ENCODE measurements at regions not wholly inside any gene's neighbourhood (a gene's known extent, or its start where the extent isn't known, plus 50 kb on each side); places are given as distances from the start of the nearest gene placed in this dataset.

DNA sequence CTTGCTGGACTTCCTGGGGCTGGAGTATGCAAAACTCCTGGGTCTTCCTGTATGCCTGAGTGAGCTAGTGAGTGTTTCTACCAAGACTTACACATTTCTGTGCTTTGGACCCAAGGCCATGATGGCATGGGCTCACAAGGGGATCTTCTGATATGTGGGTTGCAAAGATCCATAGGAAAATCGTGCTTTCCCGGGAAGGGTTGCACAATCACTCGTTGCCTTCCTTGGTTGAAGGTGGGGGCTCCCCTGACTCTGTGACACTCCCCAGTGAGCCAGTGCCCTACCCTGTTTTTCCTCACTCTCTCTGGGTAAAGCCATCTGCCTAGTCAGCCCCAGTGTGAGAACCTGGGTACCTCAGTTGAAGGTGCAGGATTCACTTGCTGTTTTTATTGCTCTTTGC is 114.0 kb upstream of the CCDC179 start:
- 86 to 87% methylated on average over 3 of the region's 3 CpGs for WGBS, 2 donors
- H3K9me3 ChIP-seq: peaks cover 0 to 8% (median 0%) of the 10 kb centered on the region in 3 donors
- no peak overlapping the region for H3K4me3 ChIP-seq
- no peak overlapping the region for H3K27ac ChIP-seq
- intact Hi-C loops (cut with DNase I): no loop called here
- no peaks in the 10 kb centered on the region for H3K36me3 ChIP-seq
- no peaks in the 10 kb centered on the region for H3K27me3 ChIP-seq
- DNase-seq: no peak
- no peak for TF ChIP-seq POLR2A (IDR thresholded peaks at IDR 0.05)
- TF ChIP-seq, protein P1, sequence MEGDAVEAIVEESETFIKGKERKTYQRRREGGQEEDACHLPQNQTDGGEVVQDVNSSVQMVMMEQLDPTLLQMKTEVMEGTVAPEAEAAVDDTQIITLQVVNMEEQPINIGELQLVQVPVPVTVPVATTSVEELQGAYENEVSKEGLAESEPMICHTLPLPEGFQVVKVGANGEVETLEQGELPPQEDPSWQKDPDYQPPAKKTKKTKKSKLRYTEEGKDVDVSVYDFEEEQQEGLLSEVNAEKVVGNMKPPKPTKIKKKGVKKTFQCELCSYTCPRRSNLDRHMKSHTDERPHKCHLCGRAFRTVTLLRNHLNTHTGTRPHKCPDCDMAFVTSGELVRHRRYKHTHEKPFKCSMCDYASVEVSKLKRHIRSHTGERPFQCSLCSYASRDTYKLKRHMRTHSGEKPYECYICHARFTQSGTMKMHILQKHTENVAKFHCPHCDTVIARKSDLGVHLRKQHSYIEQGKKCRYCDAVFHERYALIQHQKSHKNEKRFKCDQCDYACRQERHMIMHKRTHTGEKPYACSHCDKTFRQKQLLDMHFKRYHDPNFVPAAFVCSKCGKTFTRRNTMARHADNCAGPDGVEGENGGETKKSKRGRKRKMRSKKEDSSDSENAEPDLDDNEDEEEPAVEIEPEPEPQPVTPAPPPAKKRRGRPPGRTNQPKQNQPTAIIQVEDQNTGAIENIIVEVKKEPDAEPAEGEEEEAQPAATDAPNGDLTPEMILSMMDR (IDR thresholded peaks at IDR 0.05): no peak
- no peaks in the 10 kb centered on the region for H3K4me1 ChIP-seq

DNA sequence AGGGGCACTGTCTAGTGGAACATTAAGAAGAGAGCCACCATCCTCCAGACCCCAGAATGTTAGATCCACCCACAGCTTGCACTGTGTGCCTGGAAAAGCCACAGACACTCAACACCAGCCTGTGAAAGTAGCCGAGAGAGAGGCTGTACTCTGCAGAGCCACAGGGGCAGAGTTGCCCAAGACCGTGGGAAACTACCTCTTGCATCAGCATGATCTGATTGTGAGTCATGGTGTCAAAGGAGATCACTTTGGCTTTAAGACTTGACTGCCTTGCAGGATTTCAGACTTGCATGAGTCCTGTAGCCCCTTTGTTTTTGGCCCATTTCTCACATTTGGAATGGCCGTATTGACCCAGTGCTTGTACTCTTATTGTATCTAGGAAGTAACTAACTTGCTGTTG is 115.9 kb upstream of the CCDC179 start:
- no peak for DNase-seq
- no peaks in the 10 kb centered on the region for H3K27me3 ChIP-seq
- TF ChIP-seq POLR2A (IDR thresholded peaks at IDR 0.05): no peak
- TF ChIP-seq, protein P1 (IDR thresholded peaks at IDR 0.05): no peak
- H3K4me1 ChIP-seq: no peaks in the 10 kb centered on the region
- intact Hi-C loops (cut with DNase I): no loop called here
- H3K36me3 ChIP-seq: no peaks in the 10 kb centered on the region
- H3K27ac ChIP-seq: no peak overlapping the region
- WGBS, 2 donors: 20 to 62% methylated on average over 1 to 3 of the region's 3 CpGs
- peaks cover 0 to 8% (median 6%) of the 10 kb centered on the region in 3 donors for H3K9me3 ChIP-seq
- no peak overlapping the region for H3K4me3 ChIP-seq

DNA sequence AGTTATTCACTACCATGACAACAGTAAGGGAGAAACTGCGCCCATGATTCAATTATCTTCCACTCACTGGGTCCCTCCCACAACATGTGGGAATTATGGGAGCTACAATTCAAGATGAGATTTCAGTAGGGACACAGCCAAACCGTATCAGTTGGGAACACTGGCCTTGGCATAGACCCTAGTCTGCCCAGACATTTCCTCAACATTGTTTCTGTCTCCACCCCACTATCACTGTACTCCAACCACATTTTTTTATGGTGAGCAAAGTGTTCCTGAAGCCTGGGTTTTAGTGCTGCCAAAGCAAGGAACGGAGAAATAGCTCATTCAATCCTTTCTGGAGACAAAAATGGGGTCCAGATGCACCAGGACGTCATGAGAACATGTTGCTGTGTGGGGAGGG is 122.6 kb upstream of the CCDC179 start:
- no peak overlapping the region for H3K4me3 ChIP-seq
- H3K4me1 ChIP-seq: no peaks in the 10 kb centered on the region
- H3K36me3 ChIP-seq: no peaks in the 10 kb centered on the region
- no peak overlapping the region for H3K27ac ChIP-seq
- intact Hi-C loops (cut with DNase I): no loop called here
- DNase-seq: no peak
- WGBS, 2 donors: 45 to 46% methylated on average over 3 to 4 of the region's 4 CpGs
- TF ChIP-seq POLR2A (IDR thresholded peaks at IDR 0.05): no peak
- TF ChIP-seq, protein P1 (IDR thresholded peaks at IDR 0.05): no peak
- H3K27me3 ChIP-seq: no peaks in the 10 kb centered on the region
- peaks cover 0 to 6% (median 5%) of the 10 kb centered on the region in 3 donors for H3K9me3 ChIP-seq

DNA sequence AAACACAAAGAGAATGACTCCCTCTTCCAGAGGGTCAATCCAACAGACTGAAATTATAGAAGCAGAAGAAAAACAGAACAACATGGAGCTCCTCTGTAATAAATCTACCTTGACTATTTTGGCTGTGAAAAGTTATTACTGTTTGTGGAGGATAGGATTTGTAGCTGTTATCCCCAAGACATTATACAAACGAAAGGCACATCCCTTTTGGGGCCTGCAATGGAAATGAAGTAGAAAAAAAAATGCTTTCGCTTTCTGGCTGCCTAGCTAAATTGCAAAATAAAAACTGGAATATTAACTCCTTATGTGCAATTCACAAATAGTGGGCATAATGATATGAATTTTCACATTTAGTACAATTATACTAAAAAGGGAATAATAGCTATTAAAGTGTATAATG is 123.8 kb upstream of the CCDC179 start:
- Histone ChIP-seq H3K9me3 (peaks cover 0 to 6% (median 5%) of the 10 kb centered on the region in 3 donors), H3K4me3 (no peak overlapping the region), H3K36me3 (no peaks in the 10 kb centered on the region), H3K27me3 (no peaks in the 10 kb centered on the region), H3K27ac (no peak overlapping the region), H3K4me1 (no peaks in the 10 kb centered on the region)
- intact Hi-C loops (cut with DNase I): no loop called here
- TF ChIP-seq, protein P1 (IDR thresholded peaks at IDR 0.05): no peak
- no peak for TF ChIP-seq POLR2A (IDR thresholded peaks at IDR 0.05)
- WGBS, 2 donors: 35 to 45% methylated on average over 2 of the region's 2 CpGs
- no peak for DNase-seq

DNA sequence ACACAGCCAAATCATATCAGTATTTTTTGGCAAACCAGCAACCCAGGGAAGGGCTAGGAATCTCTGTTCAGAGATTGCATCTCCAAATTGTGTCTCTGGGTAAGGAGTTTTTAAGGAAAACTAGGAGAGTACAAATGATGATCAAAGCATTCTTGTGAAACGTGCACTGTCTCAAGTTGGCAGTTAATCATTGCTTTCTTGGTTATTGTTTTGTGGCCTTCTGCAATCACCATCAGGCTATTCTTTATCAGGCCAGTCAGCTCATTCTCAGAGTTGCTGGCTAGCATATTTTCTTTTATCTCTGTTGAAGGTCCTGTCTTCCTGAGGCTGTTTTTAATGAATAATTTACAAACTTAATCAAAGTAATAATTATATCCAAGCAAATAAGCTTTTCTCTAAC is 129.1 kb upstream of the CCDC179 start:
- 13 to 21% methylated on average over 1 of the region's 1 CpG for WGBS, 2 donors
- TF ChIP-seq, protein P1 (IDR thresholded peaks at IDR 0.05): no peak
- TF ChIP-seq POLR2A (IDR thresholded peaks at IDR 0.05): no peak
- intact Hi-C loops (cut with DNase I): no loop called here

More for the DNA sequence above, 129.1 kb upstream of the CCDC179 start:
- Histone ChIP-seq H3K4me3 (no peak overlapping the region), H3K27ac (no peak overlapping the region), H3K4me1 (no peaks in the 10 kb centered on the region), H3K27me3 (no peaks in the 10 kb centered on the region), H3K36me3 (no peaks in the 10 kb centered on the region), H3K9me3 (peaks cover 0 to 21% (median 0%) of the 10 kb centered on the region in 3 donors)
- no peak for DNase-seq

All from esophagus squamous epithelium (tissue), 5 donors.